ENCODE measurements at regions not wholly inside any gene's neighbourhood (a gene's known extent, or its start where the extent isn't known, plus 50 kb on each side); places are given as distances from the start of the nearest gene placed in this dataset.

- H3K4me1 Mint-ChIP-seq, result peaks cover 6 to 22% (median 17%) of the 10 kb centered on the region in 7 donors
- no peaks in the 10 kb centered on the region for H3K36me3 ChIP-seq (ENCODE audit: control insufficient read depth in 2 of 3, insufficient read depth in 3 of 3, low read length in 3 of 3)
- DNase-seq (no peak), ATAC-seq (no peak)
- no peaks in the 10 kb centered on the region for H3K27me3 ChIP-seq (ENCODE audit: control insufficient read depth in 2 of 2, insufficient read depth in 2 of 2, low read length in 2 of 2)
- intact Hi-C loops (cut with micrococcal nuclease), result loop anchor here in 1 of 2 donors (10.0 kb wide), 1 partner anchor 112 kb away; no protein-coding TSS in a partner anchor
- no peaks in the 10 kb centered on the region for H3K9me3 Mint-ChIP-seq
- H3K4me3 ChIP-seq (ENCODE audit: low read length), result no peak overlapping the region
- no peak overlapping the region for H3K27ac Mint-ChIP-seq
- ChIA-PET POLR2A (no interaction called here), CTCF (no interaction called here)
- H3K4me1 ChIP-seq (ENCODE audit: control insufficient read depth in 2 of 2, insufficient read depth in 2 of 2, low read length in 2 of 2), result peaks cover 0 to 12% of the 10 kb centered on the region in 2 donors
- H3K27me3 Mint-ChIP-seq, result no peaks in the 10 kb centered on the region
- no peak overlapping the region for H3K27ac ChIP-seq (ENCODE audit: low read depth, low read length)
- H3K36me3 Mint-ChIP-seq, result no peaks in the 10 kb centered on the region
- H3K4me3 Mint-ChIP-seq, result no peak overlapping the region
- H3K9me3 ChIP-seq (ENCODE audit: control insufficient read depth in 2 of 3, low read length in 3 of 3), result no peaks in the 10 kb centered on the region
Measured at GRCh38 chr13:73593199-73593765, 534.5 kb downstream of the KLF5 start.

- ChIA-PET POLR2A (no interaction called here), CTCF (no interaction called here)
- Histone ChIP-seq H3K27me3 (ENCODE audit: control insufficient read depth in 2 of 2, insufficient read depth in 2 of 2, low read length in 2 of 2) (no peaks in the 10 kb centered on the region), H3K4me3 (ENCODE audit: low read length) (no peak overlapping the region), H3K27ac (ENCODE audit: low read depth, low read length) (no peak overlapping the region), H3K4me1 (ENCODE audit: control insufficient read depth in 2 of 2, insufficient read depth in 2 of 2, low read length in 2 of 2) (peaks cover 0 to 9% of the 10 kb centered on the region in 2 donors), H3K9me3 (ENCODE audit: control insufficient read depth in 2 of 3, low read length in 3 of 3) (no peaks in the 10 kb centered on the region), H3K36me3 (ENCODE audit: control insufficient read depth in 2 of 3, insufficient read depth in 3 of 3, low read length in 3 of 3) (no peaks in the 10 kb centered on the region)
- Mint-ChIP-seq H3K4me1 (peaks cover 6 to 15% (median 14%) of the 10 kb centered on the region in 7 donors), H3K9me3 (peaks cover 0 to 3% (median 0%) of the 10 kb centered on the region in 11 donors), H3K4me3 (no peak overlapping the region), H3K36me3 (no peaks in the 10 kb centered on the region), H3K27ac (no peak overlapping the region), H3K27me3 (peaks cover 0 to 3% (median 0%) of the 10 kb centered on the region in 5 donors)
- ATAC-seq (no peak), DNase-seq (no peak)
- intact Hi-C loops (cut with micrococcal nuclease), result loop anchor here in 1 of 2 donors (10.0 kb wide), 1 partner anchor 113 kb away; no protein-coding TSS in a partner anchor
Measured at GRCh38 chr13:73591861-73592260, 533.1 kb downstream of the KLF5 start.

- Histone ChIP-seq H3K9me3 (ENCODE audit: control insufficient read depth in 2 of 3, low read length in 3 of 3) (no peaks in the 10 kb centered on the region), H3K27me3 (ENCODE audit: control insufficient read depth in 2 of 2, insufficient read depth in 2 of 2, low read length in 2 of 2) (no peaks in the 10 kb centered on the region), H3K36me3 (ENCODE audit: control insufficient read depth in 2 of 3, insufficient read depth in 3 of 3, low read length in 3 of 3) (no peaks in the 10 kb centered on the region), H3K4me1 (ENCODE audit: control insufficient read depth in 2 of 2, insufficient read depth in 2 of 2, low read length in 2 of 2) (no peaks in the 10 kb centered on the region), H3K4me3 (ENCODE audit: low read length) (no peak overlapping the region), H3K27ac (ENCODE audit: low read depth, low read length) (no peak overlapping the region)
- H3K36me3 Mint-ChIP-seq, result peaks cover 0 to 5% (median 4%) of the 10 kb centered on the region in 5 donors
- ATAC-seq, result no peak
- peaks cover 0 to 6% (median 5%) of the 10 kb centered on the region in 7 donors for H3K4me1 Mint-ChIP-seq
- DNase-seq, result no peak
- H3K27me3 Mint-ChIP-seq, result peaks cover 0 to 3% (median 0%) of the 10 kb centered on the region in 5 donors
- ChIA-PET CTCF (no interaction called here), POLR2A (no interaction called here)
- intact Hi-C loops (cut with micrococcal nuclease), result loop anchor here in 1 of 2 donors (10.0 kb wide), 1 partner anchor 114 kb away; no protein-coding TSS in a partner anchor
- H3K4me3 Mint-ChIP-seq, result no peak overlapping the region
- no peak overlapping the region for H3K27ac Mint-ChIP-seq
- H3K9me3 Mint-ChIP-seq, result peaks cover 0 to 9% (median 4%) of the 10 kb centered on the region in 11 donors
Measured at GRCh38 chr13:73590795-73591194, 532.0 kb downstream of the KLF5 start.

- H3K9me3 Mint-ChIP-seq, result peaks cover 0 to 18% (median 7%) of the 10 kb centered on the region in 11 donors
- DNase-seq (no peak), ATAC-seq (no peak)
- H3K36me3 ChIP-seq (ENCODE audit: control insufficient read depth in 2 of 3, insufficient read depth in 3 of 3, low read length in 3 of 3), result no peaks in the 10 kb centered on the region
- peaks cover 0 to 5% (median 4%) of the 10 kb centered on the region in 5 donors for H3K36me3 Mint-ChIP-seq
- no peaks in the 10 kb centered on the region for H3K27me3 ChIP-seq (ENCODE audit: control insufficient read depth in 2 of 2, insufficient read depth in 2 of 2, low read length in 2 of 2)
- peaks cover 0 to 6% (median 0%) of the 10 kb centered on the region in 5 donors for H3K27me3 Mint-ChIP-seq
- H3K4me3 ChIP-seq (ENCODE audit: low read length), result no peak overlapping the region
- H3K4me1 Mint-ChIP-seq, result peaks cover 0 to 2% (median 0%) of the 10 kb centered on the region in 7 donors
- ChIA-PET CTCF (no interaction called here), POLR2A (no interaction called here)
- H3K4me1 ChIP-seq (ENCODE audit: control insufficient read depth in 2 of 2, insufficient read depth in 2 of 2, low read length in 2 of 2), result no peaks in the 10 kb centered on the region
- H3K9me3 ChIP-seq (ENCODE audit: control insufficient read depth in 2 of 3, low read length in 3 of 3), result no peaks in the 10 kb centered on the region
- no peak overlapping the region for H3K27ac Mint-ChIP-seq
- no peak overlapping the region for H3K27ac ChIP-seq (ENCODE audit: low read depth, low read length)
- H3K4me3 Mint-ChIP-seq, result no peak overlapping the region
- intact Hi-C loops (cut with micrococcal nuclease), result no loop called here
Measured at GRCh38 chr13:73585236-73585635, 526.4 kb downstream of the KLF5 start.

GRCh38 chr13:73583331-73583730 lies 524.5 kb downstream of the KLF5 start:
- H3K4me3 Mint-ChIP-seq, result no peak overlapping the region
- H3K4me3 ChIP-seq (ENCODE audit: low read length), result no peak overlapping the region
- CTCF ChIA-PET, result no interaction called here
- intact Hi-C loops (cut with micrococcal nuclease), result no loop called here
- H3K27ac ChIP-seq (ENCODE audit: low read depth, low read length), result no peak overlapping the region
- no peaks in the 10 kb centered on the region for H3K9me3 ChIP-seq (ENCODE audit: control insufficient read depth in 2 of 3, low read length in 3 of 3)
- H3K36me3 Mint-ChIP-seq, result peaks cover 0 to 5% (median 4%) of the 10 kb centered on the region in 5 donors
- peaks cover 0 to 18% (median 7%) of the 10 kb centered on the region in 11 donors for H3K9me3 Mint-ChIP-seq
- H3K27me3 Mint-ChIP-seq, result peaks cover 0 to 6% (median 0%) of the 10 kb centered on the region in 5 donors
- H3K27ac Mint-ChIP-seq, result no peak overlapping the region
- POLR2A ChIA-PET, result no interaction called here
- H3K36me3 ChIP-seq (ENCODE audit: control insufficient read depth in 2 of 3, insufficient read depth in 3 of 3, low read length in 3 of 3), result no peaks in the 10 kb centered on the region
- no peak for DNase-seq
- ATAC-seq, result no peak
- no peaks in the 10 kb centered on the region for H3K27me3 ChIP-seq (ENCODE audit: control insufficient read depth in 2 of 2, insufficient read depth in 2 of 2, low read length in 2 of 2)
- peaks cover 0 to 5% (median 0%) of the 10 kb centered on the region in 7 donors for H3K4me1 Mint-ChIP-seq
- H3K4me1 ChIP-seq (ENCODE audit: control insufficient read depth in 2 of 2, insufficient read depth in 2 of 2, low read length in 2 of 2), result no peaks in the 10 kb centered on the region

GRCh38 chr13:73580513-73581267 lies 521.9 kb downstream of the KLF5 start:
- intact Hi-C loops (cut with micrococcal nuclease), result no loop called here
- H3K27ac ChIP-seq (ENCODE audit: low read depth, low read length), result no peak overlapping the region
- no peaks in the 10 kb centered on the region for H3K9me3 ChIP-seq (ENCODE audit: control insufficient read depth in 2 of 3, low read length in 3 of 3)
- no peaks in the 10 kb centered on the region for H3K27me3 ChIP-seq (ENCODE audit: control insufficient read depth in 2 of 2, insufficient read depth in 2 of 2, low read length in 2 of 2)
- ChIA-PET CTCF (no interaction called here), POLR2A (no interaction called here)
- H3K27me3 Mint-ChIP-seq, result peaks cover 0 to 3% (median 0%) of the 10 kb centered on the region in 5 donors
- peak overlapping the region in 1 of 9 donors; percentile 52 for H3K27ac Mint-ChIP-seq
- no peaks in the 10 kb centered on the region for H3K36me3 Mint-ChIP-seq
- H3K4me3 Mint-ChIP-seq, result no peak overlapping the region
- H3K4me3 ChIP-seq (ENCODE audit: low read length), result no peak overlapping the region
- H3K9me3 Mint-ChIP-seq, result peaks cover 0 to 7% (median 3%) of the 10 kb centered on the region in 11 donors
- no peaks in the 10 kb centered on the region for H3K36me3 ChIP-seq (ENCODE audit: control insufficient read depth in 2 of 3, insufficient read depth in 3 of 3, low read length in 3 of 3)
- H3K4me1 Mint-ChIP-seq, result peaks cover 0 to 5% (median 0%) of the 10 kb centered on the region in 7 donors
- ATAC-seq (no peak), DNase-seq (no peak)
- no peaks in the 10 kb centered on the region for H3K4me1 ChIP-seq (ENCODE audit: control insufficient read depth in 2 of 2, insufficient read depth in 2 of 2, low read length in 2 of 2)

Measured in naive thymus-derived CD4-positive, alpha-beta T cell (primary cell).